GM10248 (cell line): ENCODE measurements at regions not wholly inside any gene's neighbourhood (a gene's known extent, or its start where the extent isn't known, plus 50 kb on each side); places are given as distances from the start of the nearest gene placed in this dataset.

Experiments
- CTCF ChIA-PET: fragments of 300-600 bp; sonication (Branson Sonifier 250); formaldehyde crosslinking; extraction: SDS; loops from one replicate; lab custom pipeline; 2021; ENCODE audit warnings: antibody characterized with exemption; lab: Yijun Ruan, JAX
- POLR2A ChIA-PET: fragments of 350-650 bp; sonication (Branson Sonifier 250); formaldehyde crosslinking; extraction: SDS; loops from one replicate; lab custom pipeline; 2020; ENCODE audit warnings: antibody characterized with exemption; lab: Yijun Ruan, JAX
- DNase-seq: peaks from one replicate; pipeline ENCODE4 v3.0.0; 2012; ENCODE audit errors: extremely low spot score
- TF ChIP-seq, protein P1 (sequence below): IDR thresholded peaks from 2 replicates; pipeline ENCODE4 v1.5.1; 2012; ENCODE audit warnings: mild to moderate bottlenecking, low read depth; ENCODE audit errors: extremely low read depth, missing control alignments, control extremely low read depth

DNA sequence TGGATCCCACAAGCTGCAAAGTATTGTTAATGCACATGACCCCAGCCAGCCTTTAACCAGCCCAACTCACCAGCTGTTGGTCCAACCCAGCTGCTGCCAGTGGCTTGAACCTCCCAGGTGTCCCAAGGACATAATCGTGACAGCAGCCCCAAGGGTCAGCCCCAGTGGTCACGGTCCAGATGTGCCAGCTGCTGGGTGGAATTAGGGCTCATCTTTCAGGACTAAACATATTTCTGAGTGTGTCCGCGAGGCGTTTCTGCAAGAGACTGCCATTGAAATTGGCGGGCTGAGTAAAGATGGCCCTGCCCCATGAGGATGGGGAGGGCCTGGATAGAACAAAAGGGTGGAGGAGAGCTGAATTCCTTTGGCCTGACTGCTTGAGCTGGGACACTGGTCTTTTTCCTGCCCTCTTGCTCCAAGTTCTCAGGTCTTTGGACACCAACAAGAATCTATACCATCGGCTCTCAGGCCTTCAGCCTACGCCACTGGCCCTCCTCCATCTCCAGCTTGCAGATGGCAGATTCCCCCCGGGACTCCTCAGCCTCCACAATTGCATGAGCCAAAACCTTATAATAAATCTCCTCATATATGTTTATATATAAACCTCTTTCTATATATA, 240.2 kb downstream of the MN1 start:
- TF ChIP-seq, protein P1, sequence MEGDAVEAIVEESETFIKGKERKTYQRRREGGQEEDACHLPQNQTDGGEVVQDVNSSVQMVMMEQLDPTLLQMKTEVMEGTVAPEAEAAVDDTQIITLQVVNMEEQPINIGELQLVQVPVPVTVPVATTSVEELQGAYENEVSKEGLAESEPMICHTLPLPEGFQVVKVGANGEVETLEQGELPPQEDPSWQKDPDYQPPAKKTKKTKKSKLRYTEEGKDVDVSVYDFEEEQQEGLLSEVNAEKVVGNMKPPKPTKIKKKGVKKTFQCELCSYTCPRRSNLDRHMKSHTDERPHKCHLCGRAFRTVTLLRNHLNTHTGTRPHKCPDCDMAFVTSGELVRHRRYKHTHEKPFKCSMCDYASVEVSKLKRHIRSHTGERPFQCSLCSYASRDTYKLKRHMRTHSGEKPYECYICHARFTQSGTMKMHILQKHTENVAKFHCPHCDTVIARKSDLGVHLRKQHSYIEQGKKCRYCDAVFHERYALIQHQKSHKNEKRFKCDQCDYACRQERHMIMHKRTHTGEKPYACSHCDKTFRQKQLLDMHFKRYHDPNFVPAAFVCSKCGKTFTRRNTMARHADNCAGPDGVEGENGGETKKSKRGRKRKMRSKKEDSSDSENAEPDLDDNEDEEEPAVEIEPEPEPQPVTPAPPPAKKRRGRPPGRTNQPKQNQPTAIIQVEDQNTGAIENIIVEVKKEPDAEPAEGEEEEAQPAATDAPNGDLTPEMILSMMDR, result no peak
- no peak for DNase-seq
- POLR2A ChIA-PET, result no interaction called here
- CTCF ChIA-PET, result no interaction called here

DNA sequence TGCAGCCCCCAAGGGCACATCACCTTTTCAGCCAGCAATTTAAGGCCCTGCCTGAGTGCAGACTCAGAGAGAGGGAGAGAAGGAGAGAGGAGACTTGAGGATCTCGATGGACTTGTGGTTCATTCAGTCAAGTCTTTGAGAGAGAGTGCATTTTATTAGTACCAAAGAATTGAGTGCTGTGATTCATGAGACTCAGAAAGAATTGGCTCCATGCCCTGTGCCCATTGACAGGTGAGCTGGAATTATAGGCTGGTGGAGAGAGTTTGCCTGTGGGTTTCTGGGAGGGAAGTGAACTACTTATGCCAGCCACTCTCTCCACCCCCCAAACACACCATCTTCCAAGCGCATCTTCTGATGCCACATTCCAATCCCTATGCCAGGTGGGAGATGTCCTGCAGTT, 236.8 kb downstream of the MN1 start:
- POLR2A ChIA-PET, result no interaction called here
- TF ChIP-seq, protein P1, result no peak
- CTCF ChIA-PET, result no interaction called here
- no peak for DNase-seq

DNA sequence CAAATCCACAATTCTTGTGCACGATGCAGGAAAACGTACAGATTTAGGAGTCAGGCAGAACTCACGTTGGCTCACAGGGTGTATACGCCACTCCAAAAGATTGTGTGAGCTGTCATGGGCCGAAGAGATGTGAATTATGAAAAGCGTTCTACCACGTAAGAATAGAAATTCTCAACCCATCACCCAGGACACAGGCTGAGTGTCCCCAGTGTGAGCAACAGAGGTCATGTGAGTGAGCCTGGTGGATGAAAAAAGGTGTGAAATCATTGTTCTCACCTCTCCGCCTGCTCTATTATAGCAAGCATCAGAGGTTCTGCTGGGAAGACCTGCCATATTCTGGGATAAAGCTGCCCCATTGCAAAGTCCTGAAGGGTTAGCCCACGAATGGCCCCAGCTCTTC, 235.0 kb downstream of the MN1 start:
- POLR2A ChIA-PET, result no interaction called here
- DNase-seq, result no peak
- TF ChIP-seq, protein P1, result no peak
- CTCF ChIA-PET, result no interaction called here

DNA sequence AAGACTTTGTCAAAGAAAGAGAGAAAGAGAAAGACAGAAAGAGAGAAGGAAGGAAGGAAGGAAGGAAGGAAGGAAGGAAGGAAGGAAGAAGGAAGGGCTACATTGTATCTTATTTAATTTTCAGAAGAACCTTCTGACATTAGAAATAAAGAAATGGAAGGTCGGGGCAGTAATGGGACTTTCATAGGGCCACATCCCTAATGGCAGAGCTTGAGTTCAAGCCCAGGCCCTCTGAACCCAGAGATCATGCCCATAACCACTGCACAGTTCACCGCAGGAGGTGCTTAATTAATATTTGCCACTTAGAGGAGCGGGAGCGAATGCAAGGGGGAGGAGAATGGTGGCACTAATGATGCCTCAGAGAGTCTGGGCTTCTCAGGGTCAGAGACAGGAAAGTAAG, 233.3 kb downstream of the MN1 start:
- TF ChIP-seq, protein P1, result no peak
- ChIA-PET POLR2A (no interaction called here), CTCF (no interaction called here)
- DNase-seq, result no peak

DNA sequence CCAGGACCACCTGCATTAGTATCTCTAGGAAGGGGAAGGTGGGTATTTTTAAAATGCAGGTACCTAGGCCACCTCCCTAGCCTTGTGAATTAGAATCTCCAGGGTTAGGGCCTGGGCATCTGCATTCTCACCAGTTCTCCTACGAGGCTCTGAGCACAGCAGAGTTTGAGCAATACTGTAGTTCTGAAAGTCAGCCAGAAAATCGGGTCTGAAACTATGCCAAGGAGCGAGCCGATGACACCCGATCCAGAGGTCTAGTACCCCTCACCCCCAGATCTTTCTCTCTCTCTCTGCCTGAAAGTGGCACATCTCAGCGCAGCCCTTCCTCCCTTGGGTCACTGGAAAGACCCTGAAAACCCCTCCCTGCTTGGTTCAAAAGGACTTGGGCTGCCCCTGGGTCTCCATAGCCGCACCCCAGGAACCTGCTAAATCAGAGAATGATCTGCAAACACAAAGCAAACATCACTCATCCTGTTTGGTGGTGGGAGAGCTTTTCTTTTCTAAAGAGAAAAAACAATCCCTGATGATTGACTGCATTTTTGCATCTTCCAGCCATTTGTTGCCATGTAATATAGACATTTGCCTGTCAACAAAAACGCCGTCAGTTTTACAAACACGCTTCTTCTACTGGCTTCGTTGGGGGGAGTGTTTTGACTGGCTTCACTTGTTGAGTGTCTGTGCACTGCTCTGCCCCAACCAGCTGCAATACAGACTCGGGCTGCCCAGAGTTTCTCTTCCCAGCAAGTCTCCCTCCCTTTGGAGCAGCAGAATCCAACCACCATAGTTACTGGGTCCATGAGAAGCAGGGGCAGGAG, 229.9 kb downstream of the MN1 start:
- no peak for DNase-seq
- ChIA-PET POLR2A (no interaction called here), CTCF (no interaction called here)
- TF ChIP-seq, protein P1, result no peak

DNA sequence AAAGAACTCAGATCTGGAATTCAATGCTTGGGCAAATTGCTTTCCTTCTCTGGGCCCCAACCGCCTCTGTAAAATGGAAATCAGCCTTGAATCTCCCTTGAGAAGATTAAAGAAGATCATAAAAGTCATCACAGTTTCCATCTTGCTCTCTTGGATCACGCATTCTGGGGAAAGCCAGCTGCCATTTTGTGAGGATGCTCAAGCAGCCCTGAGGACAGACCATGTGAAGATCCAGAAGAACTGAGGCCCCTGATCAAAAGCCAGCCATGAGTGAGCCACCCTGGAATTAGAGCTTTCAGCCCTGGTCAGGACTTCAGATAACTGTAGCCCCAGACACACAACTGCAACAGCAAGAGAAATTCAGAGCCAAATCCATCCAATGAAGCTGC, 229.3 kb downstream of the MN1 start:
- CTCF ChIA-PET, result no interaction called here
- TF ChIP-seq, protein P1, result no peak
- DNase-seq, result no peak
- POLR2A ChIA-PET, result no interaction called here
